ENCODE measurements at regions not wholly inside any gene's neighbourhood (a gene's known extent, or its start where the extent isn't known, plus 50 kb on each side); places are given as distances from the start of the nearest gene placed in this dataset.
"Not testable (repeated sequence)": the region's sequence is repeated elsewhere in the genome, so short reads cannot be mapped to it uniquely, and the experiment has no call there.

- intact Hi-C loops (cut with DNase I; ENCODE audit: low total_unique reads), result no loop called here
- H3K4me3 ChIP-seq, result no peak overlapping the region
- no peaks in the 10 kb centered on the region for H3K27me3 ChIP-seq
- H3K9me3 ChIP-seq, result no peaks in the 10 kb centered on the region
- DNase-seq, result no peak
- H3K4me1 ChIP-seq, result no peaks in the 10 kb centered on the region
- H3K27ac ChIP-seq, result no peak overlapping the region
- TF ChIP-seq CTCF (IDR thresholded peaks at IDR 0.05) (no peak), POLR2A (IDR thresholded peaks at IDR 0.05) (no peak)
- H3K36me3 ChIP-seq, result no peaks in the 10 kb centered on the region
Observed at GRCh38 chr3:182028081-182028480, 316.4 kb downstream of the SOX2 start.

- H3K4me1 ChIP-seq; H3K27ac ChIP-seq; H3K36me3 ChIP-seq; DNase-seq; H3K9me3 ChIP-seq; H3K27me3 ChIP-seq; H3K4me3 ChIP-seq; intact Hi-C loops (cut with DNase I; ENCODE audit: low total_unique reads): not testable (repeated sequence)
Observed at GRCh38 chr3:182034231-182034630, 322.5 kb downstream of the SOX2 start.

GRCh38 chr3:182035324-182035723 lies 323.6 kb downstream of the SOX2 start:
- intact Hi-C loops (cut with DNase I; ENCODE audit: low total_unique reads), result no loop called here
- Histone ChIP-seq H3K9me3 (no peaks in the 10 kb centered on the region), H3K4me3 (no peak overlapping the region), H3K27ac (no peak overlapping the region), H3K36me3 (no peaks in the 10 kb centered on the region), H3K27me3 (no peaks in the 10 kb centered on the region), H3K4me1 (no peaks in the 10 kb centered on the region)
- TF ChIP-seq CTCF (IDR thresholded peaks at IDR 0.05) (no peak), POLR2A (IDR thresholded peaks at IDR 0.05) (no peak)
- DNase-seq, result no peak

- H3K36me3 ChIP-seq, result no peaks in the 10 kb centered on the region
- H3K27me3 ChIP-seq, result no peaks in the 10 kb centered on the region
- intact Hi-C loops (cut with DNase I; ENCODE audit: low total_unique reads), result no loop called here
- no peak for DNase-seq
- H3K4me3 ChIP-seq, result no peak overlapping the region
- TF ChIP-seq CTCF (IDR thresholded peaks at IDR 0.05) (no peak), POLR2A (IDR thresholded peaks at IDR 0.05) (no peak)
- no peaks in the 10 kb centered on the region for H3K4me1 ChIP-seq
- no peaks in the 10 kb centered on the region for H3K9me3 ChIP-seq
- no peak overlapping the region for H3K27ac ChIP-seq
Observed at GRCh38 chr3:182036382-182036781, 324.7 kb downstream of the SOX2 start.

GRCh38 chr3:182041668-182042291 lies 330.1 kb downstream of the SOX2 start:
- TF ChIP-seq POLR2A (IDR thresholded peaks at IDR 0.05), result no peak
- TF ChIP-seq CTCF (IDR thresholded peaks at IDR 0.05), result no peak
- H3K9me3 ChIP-seq, result no peaks in the 10 kb centered on the region
- H3K36me3 ChIP-seq, result no peaks in the 10 kb centered on the region
- no peak overlapping the region for H3K4me3 ChIP-seq
- no peaks in the 10 kb centered on the region for H3K27me3 ChIP-seq
- intact Hi-C loops (cut with DNase I; ENCODE audit: low total_unique reads), result no loop called here
- no peak overlapping the region for H3K27ac ChIP-seq
- no peaks in the 10 kb centered on the region for H3K4me1 ChIP-seq
- DNase-seq, result no peak

- Histone ChIP-seq H3K4me1 (no peaks in the 10 kb centered on the region), H3K4me3 (no peak overlapping the region), H3K27ac (no peak overlapping the region), H3K27me3 (no peaks in the 10 kb centered on the region), H3K36me3 (no peaks in the 10 kb centered on the region), H3K9me3 (no peaks in the 10 kb centered on the region)
- intact Hi-C loops (cut with DNase I; ENCODE audit: low total_unique reads), result no loop called here
- no peak for DNase-seq
- TF ChIP-seq CTCF (IDR thresholded peaks at IDR 0.05) (no peak), POLR2A (IDR thresholded peaks at IDR 0.05) (no peak)
Observed at GRCh38 chr3:182045736-182046135, 334.0 kb downstream of the SOX2 start.

Data from uterus (tissue), 3 donors.